ENCODE measurements at regions not wholly inside any gene's neighbourhood (a gene's known extent, or its start where the extent isn't known, plus 50 kb on each side); places are given as distances from the start of the nearest gene placed in this dataset.

DNA sequence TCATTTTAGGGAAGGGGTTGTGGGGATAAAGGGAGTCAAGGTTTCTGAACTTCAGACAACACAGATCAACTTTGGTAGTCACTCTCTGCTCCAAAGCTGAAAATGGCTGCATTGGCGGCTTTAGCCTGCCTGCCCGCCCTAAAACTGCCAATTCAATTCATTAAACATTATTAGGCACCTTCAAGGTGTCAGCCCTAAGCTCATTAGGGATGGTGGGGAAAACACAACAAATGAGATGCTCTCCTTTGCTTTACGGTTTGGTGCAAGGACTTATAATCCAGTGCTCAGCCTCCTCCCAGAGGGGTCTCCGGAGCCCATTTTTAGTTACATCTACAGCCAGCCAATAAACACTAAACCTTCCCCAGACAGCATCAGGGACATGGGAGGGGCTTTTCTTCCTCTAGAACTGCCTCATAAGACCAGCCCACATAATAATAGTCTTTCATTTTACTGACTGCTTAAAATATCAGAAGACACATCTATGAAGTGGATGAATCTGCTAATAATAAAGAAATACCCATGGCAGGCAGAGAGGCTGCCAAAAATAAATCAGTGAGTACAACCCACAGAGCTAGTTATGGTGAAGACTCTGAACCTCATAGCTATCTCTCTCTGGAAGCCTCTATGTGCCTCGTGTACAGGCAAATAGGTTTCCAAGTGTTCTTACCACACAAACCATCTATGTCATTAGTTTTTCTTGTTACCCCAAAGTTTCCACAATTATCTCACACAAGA is 102.8 kb upstream of the NCAM1 start:
- TF ChIP-seq POLR2A (IDR thresholded peaks at IDR 0.05), result no peak
- TF ChIP-seq, protein P1, sequence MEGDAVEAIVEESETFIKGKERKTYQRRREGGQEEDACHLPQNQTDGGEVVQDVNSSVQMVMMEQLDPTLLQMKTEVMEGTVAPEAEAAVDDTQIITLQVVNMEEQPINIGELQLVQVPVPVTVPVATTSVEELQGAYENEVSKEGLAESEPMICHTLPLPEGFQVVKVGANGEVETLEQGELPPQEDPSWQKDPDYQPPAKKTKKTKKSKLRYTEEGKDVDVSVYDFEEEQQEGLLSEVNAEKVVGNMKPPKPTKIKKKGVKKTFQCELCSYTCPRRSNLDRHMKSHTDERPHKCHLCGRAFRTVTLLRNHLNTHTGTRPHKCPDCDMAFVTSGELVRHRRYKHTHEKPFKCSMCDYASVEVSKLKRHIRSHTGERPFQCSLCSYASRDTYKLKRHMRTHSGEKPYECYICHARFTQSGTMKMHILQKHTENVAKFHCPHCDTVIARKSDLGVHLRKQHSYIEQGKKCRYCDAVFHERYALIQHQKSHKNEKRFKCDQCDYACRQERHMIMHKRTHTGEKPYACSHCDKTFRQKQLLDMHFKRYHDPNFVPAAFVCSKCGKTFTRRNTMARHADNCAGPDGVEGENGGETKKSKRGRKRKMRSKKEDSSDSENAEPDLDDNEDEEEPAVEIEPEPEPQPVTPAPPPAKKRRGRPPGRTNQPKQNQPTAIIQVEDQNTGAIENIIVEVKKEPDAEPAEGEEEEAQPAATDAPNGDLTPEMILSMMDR (IDR thresholded peaks at IDR 0.05), result no peak

Data from testis (tissue), 2 donors.